Endothelial cell of umbilical vein (primary cell): ENCODE measurements at regions not wholly inside any gene's neighbourhood (a gene's known extent, or its start where the extent isn't known, plus 50 kb on each side); places are given as distances from the start of the nearest gene placed in this dataset.

Experiments used
- BruUV-seq: library from RNA; stranded (reverse); fragments of 400-500 nt; replicated peaks from 2 replicates; lab custom pipeline; 2021; lab: Mats Ljungman, UMichigan
- CTCF ChIA-PET: fragments of 300-600, 350-600 bp; sonication (Branson Sonifier 250); formaldehyde crosslinking; loops from one replicate; lab custom pipeline; 2021; ENCODE audit warnings: antibody characterized with exemption, inconsistent platforms; lab: Charles Lee
- POLR2A ChIA-PET: fragments of 300-600, 350-600 bp; sonication (Branson Sonifier 250); formaldehyde crosslinking; loops from one replicate; lab custom pipeline; 2021; ENCODE audit warnings: antibody characterized with exemption, inconsistent platforms; lab: Charles Lee
- DNase-seq: peaks from one replicate; pipeline ENCODE4 v3.0.0-alpha.2; 2011; ENCODE audit warnings: low read depth, low spot score
- FAIRE-seq: peaks from 2 replicates; lab custom pipeline; 2011; peaks lifted over from hg19 to GRCh38; lab: Jason Lieb, UNC
- H2AFZ ChIP-seq: 2 replicates; pipeline ENCODE4 v1.6.0; 2012; ENCODE audit warnings: low read depth, low read length, control low read depth, inconsistent platforms
- H3K27ac ChIP-seq: 2 replicates; pipeline ENCODE4 v1.5.1; 2011; ENCODE audit warnings: low read depth, mild to moderate bottlenecking, control low read depth, low read length, moderate library complexity; ENCODE audit not compliant: insufficient read depth
- H3K27me3 ChIP-seq, 2 experiments: 2 replicates each; pipeline versions ENCODE4 v1.6.0 to v1.6.1; 2011; ENCODE audit warnings: low read length in 2 of 2, mixed read lengths in 1 of 2; ENCODE audit not compliant: control insufficient read depth in 2 of 2, insufficient read depth in 2 of 2
- H3K36me3 ChIP-seq, 2 experiments: 2 replicates in 1 of 2; 3 replicates in 1 of 2; pipeline ENCODE4 v1.5.1; 2011; ENCODE audit warnings: low read length in 2 of 2, mild to moderate bottlenecking in 1 of 2, moderate library complexity in 1 of 2; ENCODE audit not compliant: control insufficient read depth in 2 of 2, insufficient read depth in 2 of 2; ENCODE audit errors: extremely low read depth in 1 of 2
- H3K4me1 ChIP-seq: 3 replicates; pipeline ENCODE4 v1.5.1; 2011; ENCODE audit warnings: mild to moderate bottlenecking, low read length; ENCODE audit not compliant: control insufficient read depth, insufficient read depth; ENCODE audit errors: extremely low read depth
- H3K4me2 ChIP-seq: 2 replicates; pipeline ENCODE4 v1.6.1; 2011; ENCODE audit warnings: low read length, control low read depth, mixed read lengths; ENCODE audit not compliant: insufficient read depth
- H3K4me3 ChIP-seq, 3 experiments: fragments of 200-600 bp in 1 of 3; sonication (generic), shearing (Covaris generic) in 1 of 3; replicated peaks in 1 of 3; 2 replicates each; pipeline ENCODE4 v1.5.1; 2011 to 2016; ENCODE audit warnings: control low read depth in 3 of 3, low read length in 3 of 3, mild to moderate bottlenecking in 2 of 3, inconsistent platforms in 1 of 3, low read depth in 1 of 3, moderate library complexity in 1 of 3; ENCODE audit not compliant: insufficient read depth in 1 of 3
- H3K79me2 ChIP-seq: 2 replicates; pipeline ENCODE4 v1.6.0; 2012; ENCODE audit warnings: low read length, inconsistent platforms; ENCODE audit not compliant: control insufficient read depth, insufficient read depth
- H3K9ac ChIP-seq: replicated peaks from 2 replicates; pipeline ENCODE3; 2011; ENCODE audit warnings: low read length, control low read depth; ENCODE audit not compliant: insufficient read depth; ENCODE audit errors: extremely low read depth
- H3K9me1 ChIP-seq: replicated peaks from 3 replicates; pipeline ENCODE4 v1.6.0; 2011; ENCODE audit warnings: mild to moderate bottlenecking, low read length; ENCODE audit not compliant: control insufficient read depth, insufficient read depth; ENCODE audit errors: extremely low read depth
- H3K9me3 ChIP-seq: replicated peaks from 2 replicates; pipeline ENCODE4 v1.5.1; 2012; ENCODE audit warnings: low read length, inconsistent platforms; ENCODE audit not compliant: control insufficient read depth, insufficient read depth
- H4K20me1 ChIP-seq: replicated peaks from 2 replicates; pipeline ENCODE3; 2011; ENCODE audit warnings: mild to moderate bottlenecking, low read length; ENCODE audit not compliant: control insufficient read depth, insufficient read depth; ENCODE audit errors: extremely low read depth
- CTCF ChIP-seq, 2 donors: IDR thresholded peaks; 1 replicate in 1 of 2; 2 replicates in 1 of 2; pipeline ENCODE4 v1.5.1; 2011; ENCODE audit warnings: low read length in 2 of 2, mild to moderate bottlenecking in 2 of 2, moderate library complexity in 2 of 2, control low read depth in 1 of 2, inconsistent platforms in 1 of 2, low read depth in 1 of 2; ENCODE audit not compliant: insufficient read depth in 1 of 2; ENCODE audit errors: extremely low read depth in 1 of 2
- EZH2 ChIP-seq: IDR thresholded peaks from 2 replicates; pipeline ENCODE4 v1.6.1; 2012; ENCODE audit warnings: borderline replicate concordance, low read depth, mild to moderate bottlenecking, moderate library complexity, low read length, inconsistent platforms; ENCODE audit not compliant: severe bottlenecking
- FOS ChIP-seq: IDR thresholded peaks from 2 replicates; pipeline ENCODE4 v1.6.1; 2011; ENCODE audit warnings: mild to moderate bottlenecking, low read length, moderate library complexity, borderline replicate concordance; ENCODE audit not compliant: insufficient read depth
- GATA2 ChIP-seq: IDR thresholded peaks from 2 replicates; pipeline ENCODE4 v1.7.0; 2011; ENCODE audit warnings: low read depth, mild to moderate bottlenecking, moderate library complexity, mixed read lengths, low read length; ENCODE audit not compliant: insufficient read length, insufficient read depth
- JUN ChIP-seq: IDR thresholded peaks from 2 replicates; pipeline ENCODE4 v1.6.1; 2011; ENCODE audit warnings: borderline replicate concordance, low read depth; ENCODE audit not compliant: insufficient read length, insufficient read depth
- MAX ChIP-seq: IDR thresholded peaks from 2 replicates; pipeline ENCODE4 v1.6.1; 2011; ENCODE audit not compliant: insufficient read depth, insufficient read length
- MYC ChIP-seq: IDR thresholded peaks from one replicate; pipeline ENCODE4 v1.6.1; 2011; ENCODE audit warnings: mild to moderate bottlenecking, low read depth, low read length
- POLR2A ChIP-seq: IDR thresholded peaks from 2 replicates; pipeline ENCODE4 v1.6.1; 2012; ENCODE audit warnings: low read depth, mild to moderate bottlenecking, control low read depth, low read length
- dilution Hi-C: fragments of 300-500 bp; cut with MboI; formaldehyde crosslinking; loops from one replicate; pipeline ENCODE4 v1.15.0; 2019; ENCODE audit warnings: low sequenced_read_pairs; ENCODE audit not compliant: extremely low pct_ligation_motif_present
- intact Hi-C: fragments of 100-400 bp; cut with micrococcal nuclease; formaldehyde crosslinking; loops from one replicate; pipeline ENCODE4 v1.10.0; 2022

GRCh38 chr7:112707655-112708054 is 82.5 kb downstream of the TMEM168 start:
- no peak overlapping the region for H3K4me3 ChIP-seq
- H3K9ac ChIP-seq = no peak overlapping the region
- ChIA-PET CTCF (no interaction called here), POLR2A (no interaction called here)
- H3K4me1 ChIP-seq = no peaks in the 10 kb centered on the region
- no peak for TF ChIP-seq MAX
- TF ChIP-seq GATA2 = no peak
- no peak for TF ChIP-seq FOS
- no peak for TF ChIP-seq CTCF (IDR thresholded peaks at IDR 0.05; ENCODE audit: extremely low read depth in 1 of 2, insufficient read depth in 1 of 2, low read depth in 1 of 2, low read length in 2 of 2)
- TF ChIP-seq MYC = no peak
- TF ChIP-seq JUN = no peak
- TF ChIP-seq POLR2A = no peak
- TF ChIP-seq EZH2 = no peak
- no peak for FAIRE-seq
- no peaks in the 10 kb centered on the region for H3K27me3 ChIP-seq
- H4K20me1 ChIP-seq = no peaks in the 10 kb centered on the region
- no peak overlapping the region for H3K27ac ChIP-seq
- no peaks in the 10 kb centered on the region for H3K79me2 ChIP-seq
- H3K9me3 ChIP-seq = no peaks in the 10 kb centered on the region
- H3K36me3 ChIP-seq = no peaks in the 10 kb centered on the region
- intact Hi-C loops (no loop called here), dilution Hi-C loops (no loop called here)
- H3K4me2 ChIP-seq = no peak overlapping the region
- BruUV-seq = no TSS peak
- H2AFZ ChIP-seq = no peak overlapping the region
- no peak for DNase-seq
- no peaks in the 10 kb centered on the region for H3K9me1 ChIP-seq
